GM12878 (cell line): ENCODE measurements at regions not wholly inside any gene's neighbourhood (a gene's known extent, or its start where the extent isn't known, plus 50 kb on each side); places are given as distances from the start of the nearest gene placed in this dataset.

Source experiments
- ATAC-seq: fragments of 200-7000 bp; cut with Tn5 transposase; 3 replicates; pipeline ENCODE4 v1.9.1; 2020; ENCODE audit warnings: mild to moderate bottlenecking, moderate library complexity
- BruUV-seq: library from RNA; stranded (reverse); fragments of 400-500 nt; replicated peaks from 2 replicates; lab custom pipeline; 2021; lab: Mats Ljungman, UMichigan
- CTCF ChIA-PET: fragments of 300-600 bp; sonication (Branson Sonifier 250); formaldehyde crosslinking; extraction: SDS; loops from one replicate; lab custom pipeline; 2021; ENCODE audit warnings: inconsistent platforms; lab: Yijun Ruan, JAX
- POLR2A ChIA-PET: fragments of 350-600 bp; formaldehyde crosslinking; extraction: SDS; loops from one replicate; lab custom pipeline; 2021; ENCODE audit warnings: inconsistent platforms; lab: Charles Lee
- RAD21 ChIA-PET: fragments of 300-600 bp; sonication (Branson Sonifier 250); formaldehyde crosslinking; loops from one replicate; lab custom pipeline; 2023; ENCODE audit warnings: antibody characterized with exemption; ENCODE audit not compliant: unreplicated experiment; lab: Charles Lee
- SMC1A ChIA-PET: fragments of 300-600 bp; sonication (Branson Sonifier 250); formaldehyde crosslinking; loops from one replicate; lab custom pipeline; 2023; ENCODE audit not compliant: unreplicated experiment, uncharacterized antibody; lab: Charles Lee
- DNase-seq: peaks from one replicate; pipeline ENCODE4 v3.0.0-alpha.2; 2011; ENCODE audit warnings: low read depth, low spot score
- FAIRE-seq: peaks from 3 replicates; lab custom pipeline; 2011; peaks lifted over from hg19 to GRCh38; lab: Jason Lieb, UNC
- H2AFZ ChIP-seq: 2 replicates; pipeline ENCODE4 v1.6.0; 2011; ENCODE audit warnings: low read depth, low read length, control low read depth; ENCODE audit not compliant: control insufficient read depth
- H3K27ac ChIP-seq: 2 replicates; pipeline ENCODE4 v1.5.1; 2011; ENCODE audit warnings: control low read depth; ENCODE audit not compliant: control insufficient read depth, insufficient read depth
- H3K27me3 ChIP-seq, 2 experiments: replicated peaks in 1 of 2; 2 replicates each; pipeline versions ENCODE4 v1.6.0 to v1.6.1; 2011; ENCODE audit warnings: low read length in 1 of 2; ENCODE audit not compliant: control insufficient read depth in 2 of 2, insufficient read depth in 2 of 2
- H3K36me3 ChIP-seq, 2 experiments: 2 replicates each; pipeline ENCODE4 v1.5.1; 2011; ENCODE audit warnings: low read length in 1 of 2; ENCODE audit not compliant: control insufficient read depth in 2 of 2, insufficient read depth in 2 of 2
- H3K4me1 ChIP-seq: 2 replicates; pipeline ENCODE4 v1.6.1; 2011; ENCODE audit warnings: mild to moderate bottlenecking, low read length, moderate library complexity, mixed read lengths; ENCODE audit not compliant: control insufficient read depth, insufficient read depth
- H3K4me2 ChIP-seq: 2 replicates; pipeline ENCODE4 v1.6.0; 2011; ENCODE audit warnings: control low read depth; ENCODE audit not compliant: control insufficient read depth, insufficient read depth
- H3K4me3 ChIP-seq: fragments of 200-600 bp; sonication (generic); 2 replicates; pipeline ENCODE4 v1.5.1; 2016
- H3K79me2 ChIP-seq: 2 replicates; pipeline ENCODE4 v1.6.0; 2011; ENCODE audit warnings: low read length; ENCODE audit not compliant: control insufficient read depth, insufficient read depth
- H3K9ac ChIP-seq: 2 replicates; pipeline ENCODE4 v1.8.0; 2011; ENCODE audit warnings: low read length, control low read depth, mixed read lengths; ENCODE audit not compliant: control insufficient read depth, insufficient read depth
- H3K9me3 ChIP-seq: replicated peaks from 3 replicates; pipeline ENCODE4 v1.5.1; 2011; ENCODE audit warnings: mild to moderate bottlenecking, low read length; ENCODE audit not compliant: control insufficient read depth, insufficient read depth
- H4K20me1 ChIP-seq: 2 replicates; pipeline ENCODE4 v1.6.0; 2011; ENCODE audit not compliant: control insufficient read depth, insufficient read depth
- CBFB ChIP-seq: IDR thresholded peaks from 2 replicates; pipeline ENCODE4 v1.6.1; 2016; ENCODE audit warnings: antibody characterized with exemption, low read depth
- JUNB ChIP-seq: IDR thresholded peaks from 2 replicates; pipeline ENCODE4 v1.6.1; 2016; ENCODE audit warnings: antibody characterized with exemption, mild to moderate bottlenecking
- LARP7 ChIP-seq: fragments of 450-650 bp; IDR thresholded peaks from 2 replicates; pipeline ENCODE4 v1.6.1; 2017; ENCODE audit warnings: mild to moderate bottlenecking
- POLR2A ChIP-seq: IDR thresholded peaks from 2 replicates; pipeline ENCODE4 v1.6.1; 2011; ENCODE audit warnings: low read depth, mild to moderate bottlenecking, low read length
- RCOR1 ChIP-seq: conservative IDR thresholded peaks from 2 replicates; pipeline ENCODE4 v1.6.1; 2012; ENCODE audit warnings: low read depth, low read length, improper control_type of control experiment
- SPI1 ChIP-seq: IDR thresholded peaks from 2 replicates; pipeline ENCODE4 v1.6.1; 2011; ENCODE audit warnings: low read depth, mild to moderate bottlenecking, low read length, moderate library complexity, borderline replicate concordance; ENCODE audit not compliant: insufficient read depth
- USF1 ChIP-seq: IDR thresholded peaks from 2 replicates; pipeline ENCODE4 v1.6.1; 2011; ENCODE audit warnings: borderline replicate concordance, low read depth, mild to moderate bottlenecking, moderate library complexity, mixed read lengths, low read length; ENCODE audit not compliant: insufficient read depth; ENCODE audit errors: extremely low read length
- ZBTB33 ChIP-seq: fragments of 450-650 bp; IDR thresholded peaks from 2 replicates; pipeline ENCODE4 v1.6.1; 2017; ENCODE audit warnings: mild to moderate bottlenecking
- ZSCAN29 ChIP-seq: fragments of 450-650 bp; IDR thresholded peaks from 2 replicates; pipeline ENCODE4 v1.6.1; 2017; ENCODE audit warnings: mild to moderate bottlenecking, moderate library complexity
- WGBS: methylation state at CpG from one replicate; pipeline ENCODE4 v1.1.6; 2016; ENCODE audit warnings: low lambda C conversion rate; ENCODE audit not compliant: insufficient replicate concordance, insufficient coverage; ENCODE audit errors: missing lambda C conversion rate; 5-methylcytosine and 5-hydroxymethylcytosine counted together
- in situ Hi-C: fragments of 300-500 bp; cut with MboI; formaldehyde crosslinking; loops from 9 replicates; pipeline ENCODE4 v1.14.3; 2018; ENCODE audit warnings: mixed read lengths
- intact Hi-C: fragments of 100-400 bp; cut with micrococcal nuclease; formaldehyde crosslinking; loops from one replicate; pipeline ENCODE4 v1.14.2; 2022; ENCODE audit not compliant: unreplicated experiment
- TF ChIP-seq, protein P1 (sequence below): IDR thresholded peaks from 2 replicates; pipeline ENCODE4 v1.6.1; 2011; ENCODE audit warnings: mild to moderate bottlenecking, low read depth, low read length, moderate library complexity; ENCODE audit not compliant: insufficient replicate concordance

DNA sequence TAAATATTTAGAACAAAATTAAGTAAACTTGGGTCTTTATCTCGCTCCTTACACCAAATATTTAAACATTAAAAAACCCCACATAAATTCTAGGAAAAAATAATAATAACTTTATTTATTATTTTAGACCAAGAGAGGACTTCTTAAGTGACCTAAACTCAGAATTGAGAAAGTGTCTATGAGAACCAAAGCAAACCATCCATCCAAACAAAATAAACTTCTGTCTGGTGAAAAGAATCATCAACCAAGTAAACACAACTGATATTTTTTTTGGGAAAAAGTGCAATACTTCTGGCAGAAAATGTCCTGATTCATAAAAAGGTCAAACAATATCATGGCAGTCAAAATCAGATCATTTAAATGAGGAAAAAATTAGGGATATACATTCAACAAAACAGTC lies 533.0 kb downstream of the SPRY1 start:
- in situ Hi-C loops (no loop called here), intact Hi-C loops (no loop called here)
- Histone ChIP-seq H3K4me1 (no peaks in the 10 kb centered on the region), H3K79me2 (no peaks in the 10 kb centered on the region), H3K9me3 (no peaks in the 10 kb centered on the region), H3K27ac (no peak overlapping the region), H3K4me2 (no peak overlapping the region), H4K20me1 (no peaks in the 10 kb centered on the region), H3K27me3 (no peaks in the 10 kb centered on the region), H3K4me3 (no peak overlapping the region), H2AFZ (no peak overlapping the region), H3K9ac (no peak overlapping the region), H3K36me3 (no peaks in the 10 kb centered on the region)
- TF ChIP-seq ZSCAN29 (no peak), SPI1 (no peak), RCOR1 (no peak), USF1 (no peak), POLR2A (no peak), JUNB (no peak), CBFB (no peak), ZBTB33 (no peak), LARP7 (no peak)
- TF ChIP-seq, protein P1, sequence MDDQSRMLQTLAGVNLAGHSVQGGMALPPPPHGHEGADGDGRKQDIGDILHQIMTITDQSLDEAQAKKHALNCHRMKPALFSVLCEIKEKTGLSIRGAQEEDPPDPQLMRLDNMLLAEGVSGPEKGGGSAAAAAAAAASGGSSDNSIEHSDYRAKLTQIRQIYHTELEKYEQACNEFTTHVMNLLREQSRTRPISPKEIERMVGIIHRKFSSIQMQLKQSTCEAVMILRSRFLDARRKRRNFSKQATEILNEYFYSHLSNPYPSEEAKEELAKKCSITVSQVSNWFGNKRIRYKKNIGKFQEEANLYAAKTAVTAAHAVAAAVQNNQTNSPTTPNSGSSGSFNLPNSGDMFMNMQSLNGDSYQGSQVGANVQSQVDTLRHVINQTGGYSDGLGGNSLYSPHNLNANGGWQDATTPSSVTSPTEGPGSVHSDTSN, result no peak
- no TSS peak for BruUV-seq
- POLR2A ChIA-PET, result no interaction called here
- SMC1A ChIA-PET, result no interaction called here
- CTCF ChIA-PET, result no interaction called here
- no peak for ATAC-seq
- FAIRE-seq, result no peak
- DNase-seq, result no peak
- WGBS, result 0% methylated on average over 1 of the region's 1 CpG
- RAD21 ChIA-PET, result no interaction called here
